Smooth muscle cell (in vitro differentiated cells): ENCODE measurements at regions not wholly inside any gene's neighbourhood (a gene's known extent, or its start where the extent isn't known, plus 50 kb on each side); places are given as distances from the start of the nearest gene placed in this dataset.
"Not testable (repeated sequence)": the region's sequence is repeated elsewhere in the genome, so short reads cannot be mapped to it uniquely, and the experiment has no call there.

Experiments used
- DNase-seq: peaks from one replicate; lab custom pipeline; 2025; ENCODE audit not compliant: unreplicated experiment; lab: John Stamatoyannopoulos, UW
- H2AFZ ChIP-seq: fragments of 200-600 bp; sonication (generic); 2 replicates; pipeline ENCODE4 v1.6.0; 2016; ENCODE audit warnings: antibody characterized with exemption, low read depth, mild to moderate bottlenecking
- H3F3A ChIP-seq: fragments of 200-600 bp; sonication (generic); 2 replicates; pipeline ENCODE4 v1.6.0; 2017; ENCODE audit warnings: antibody characterized with exemption, low read depth
- H3K27ac ChIP-seq: fragments of 200-600 bp; sonication (generic); 2 replicates; pipeline ENCODE4 v1.5.1; 2016; ENCODE audit warnings: low read depth, mild to moderate bottlenecking
- H3K27me3 ChIP-seq: fragments of 200-600 bp; sonication (generic); 2 replicates; pipeline ENCODE4 v1.6.1; 2016; ENCODE audit warnings: low read depth, mild to moderate bottlenecking
- H3K36me3 ChIP-seq: fragments of 200-600 bp; sonication (generic); 2 replicates; pipeline ENCODE4 v1.5.1; 2016; ENCODE audit warnings: low read depth
- H3K4me1 ChIP-seq: fragments of 200-600 bp; sonication (generic); 2 replicates; pipeline ENCODE4 v1.5.1; 2016; ENCODE audit warnings: low read depth
- H3K4me2 ChIP-seq: fragments of 200-600 bp; sonication (generic); 2 replicates; pipeline ENCODE4 v1.6.0; 2016; ENCODE audit warnings: mild to moderate bottlenecking
- H3K4me3 ChIP-seq: fragments of 200-600 bp; sonication (generic); 2 replicates; pipeline ENCODE4 v1.5.1; 2016; ENCODE audit warnings: mild to moderate bottlenecking
- H3K79me2 ChIP-seq: fragments of 200-600 bp; sonication (generic); 2 replicates; pipeline ENCODE4 v1.6.0; 2016; ENCODE audit warnings: low read depth, mild to moderate bottlenecking
- H3K9ac ChIP-seq: fragments of 200-600 bp; sonication (generic); 2 replicates; pipeline ENCODE4 v1.6.0; 2016; ENCODE audit warnings: low read depth
- H3K9me3 ChIP-seq: fragments of 200-600 bp; sonication (generic); replicated peaks from 2 replicates; pipeline ENCODE4 v1.5.1; 2016; ENCODE audit warnings: low read depth
- H4K20me1 ChIP-seq: fragments of 200-600 bp; sonication (generic); 2 replicates; pipeline ENCODE4 v1.6.0; 2016; ENCODE audit warnings: low read depth
- CTCF ChIP-seq: fragments of 200-600 bp; sonication (generic); IDR thresholded peaks from 2 replicates; pipeline ENCODE4 v1.5.1; 2017; ENCODE audit warnings: borderline replicate concordance, mild to moderate bottlenecking, antibody characterized with exemption; ENCODE audit not compliant: insufficient read depth, poor library complexity, severe bottlenecking
- WGBS: methylation state at CpG from one replicate; pipeline ENCODE4 v1.1.7; 2016; ENCODE audit warnings: low lambda C conversion rate; 5-methylcytosine and 5-hydroxymethylcytosine counted together

DNA sequence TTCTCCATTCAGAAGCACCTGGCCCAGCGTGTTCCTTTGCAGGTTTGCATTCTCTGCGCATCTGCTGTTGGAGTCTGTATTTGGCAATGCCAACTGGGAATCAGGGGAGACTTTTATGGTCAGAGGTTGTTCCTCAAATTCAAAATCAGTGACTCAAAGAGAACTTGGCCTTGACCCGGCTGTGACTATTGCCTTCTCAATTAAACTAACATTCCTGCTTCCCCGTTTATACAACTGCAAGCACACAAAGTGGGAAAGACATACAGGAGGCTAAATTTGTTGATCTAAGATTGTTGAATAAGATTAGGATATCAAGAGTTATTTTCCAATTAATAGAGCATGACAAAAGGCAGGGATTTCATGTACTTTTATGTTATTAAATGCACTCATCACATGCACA lies 402.4 kb upstream of the IRX2 start:
- Histone ChIP-seq H3K4me2 (peak overlapping the region; percentile 44), H4K20me1 (no peaks in the 10 kb centered on the region), H3K79me2 (no peaks in the 10 kb centered on the region), H3K4me1 (no peaks in the 10 kb centered on the region), H3K27ac (no peak overlapping the region), H3K4me3 (no peak overlapping the region), H3K36me3 (no peaks in the 10 kb centered on the region), H3K27me3 (no peaks in the 10 kb centered on the region), H3K9ac (no peak overlapping the region), H3K9me3 (no peaks in the 10 kb centered on the region), H2AFZ (no peak overlapping the region), H3F3A (no peaks in the 10 kb centered on the region)
- no peak for TF ChIP-seq CTCF
- WGBS: 53% methylated on average over 4 of the region's 4 CpGs
- DNase-seq: no peak

GRCh38 chr5:3153226-3153858 lies 401.9 kb upstream of the IRX2 start:
- H3K36me3 ChIP-seq: no peaks in the 10 kb centered on the region
- no peak overlapping the region for H3K9ac ChIP-seq
- H3K4me2 ChIP-seq: peak overlapping the region; percentile 44
- no peaks in the 10 kb centered on the region for H3K27me3 ChIP-seq
- H3K79me2 ChIP-seq: no peaks in the 10 kb centered on the region
- no peaks in the 10 kb centered on the region for H3K4me1 ChIP-seq
- H2AFZ ChIP-seq: no peak overlapping the region
- no peaks in the 10 kb centered on the region for H3K9me3 ChIP-seq
- H3K4me3 ChIP-seq: no peak overlapping the region
- no peaks in the 10 kb centered on the region for H3F3A ChIP-seq
- no peak for DNase-seq
- H4K20me1 ChIP-seq: no peaks in the 10 kb centered on the region
- H3K27ac ChIP-seq: no peak overlapping the region
- TF ChIP-seq CTCF: no peak
- WGBS: 77% methylated on average over 10 of the region's 10 CpGs

DNA sequence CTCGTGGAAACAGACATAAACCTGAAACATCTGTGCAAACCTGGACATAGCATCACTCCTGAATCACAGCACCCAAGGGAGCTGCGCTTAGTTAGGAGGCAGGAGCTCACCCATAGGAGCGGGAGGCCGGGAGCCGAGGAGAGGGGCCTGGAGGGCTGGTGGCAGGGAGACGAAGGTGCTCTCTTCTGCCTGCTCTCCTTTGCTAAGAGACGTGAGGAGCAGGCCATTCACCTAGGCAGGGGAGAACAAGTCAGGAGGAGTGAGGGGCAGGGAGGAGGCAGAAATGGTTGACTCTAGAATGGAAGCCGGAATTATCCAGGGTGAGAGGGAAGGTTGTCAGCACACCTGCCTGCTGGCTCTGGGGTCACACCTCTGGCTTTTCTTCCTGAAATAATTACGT lies 398.4 kb upstream of the IRX2 start:
- 83% methylated on average over 9 of the region's 9 CpGs for WGBS
- no peak for TF ChIP-seq CTCF
- Histone ChIP-seq H3K27ac (no peak overlapping the region), H4K20me1 (no peaks in the 10 kb centered on the region), H3K9ac (no peak overlapping the region), H3K4me2 (no peak overlapping the region), H3K79me2 (no peaks in the 10 kb centered on the region), H3K4me3 (no peak overlapping the region), H3K4me1 (no peaks in the 10 kb centered on the region), H3F3A (no peaks in the 10 kb centered on the region), H3K36me3 (no peaks in the 10 kb centered on the region), H3K9me3 (no peaks in the 10 kb centered on the region), H3K27me3 (no peaks in the 10 kb centered on the region), H2AFZ (no peak overlapping the region)
- no peak for DNase-seq

- H3K9ac ChIP-seq, H3F3A ChIP-seq, H3K27me3 ChIP-seq, H3K36me3 ChIP-seq, H3K79me2 ChIP-seq, H3K27ac ChIP-seq, H2AFZ ChIP-seq, H3K4me3 ChIP-seq, H4K20me1 ChIP-seq, H3K9me3 ChIP-seq, DNase-seq, H3K4me1 ChIP-seq, H3K4me2 ChIP-seq: not testable (repeated sequence)
- WGBS: 100% methylated on average over 1 of the region's 1 CpG
Observed at GRCh38 chr5:3147405-3147804, 395.9 kb upstream of the IRX2 start.
